Nephron progenitor cell (in vitro differentiated cells): ENCODE measurements at regions not wholly inside any gene's neighbourhood (a gene's known extent, or its start where the extent isn't known, plus 50 kb on each side); places are given as distances from the start of the nearest gene placed in this dataset.

Experiments used
- DNase-seq: peaks from one replicate; pipeline ENCODE4 v3.0.0; 2021
- H3K27ac Mint-ChIP-seq: 2 replicates; pipeline ENCODE4 v1.8.0; 2021; ENCODE audit warnings: mild to moderate bottlenecking, moderate library complexity, mixed read lengths
- H3K27me3 Mint-ChIP-seq: 2 replicates; pipeline ENCODE4 v1.8.0; 2021; ENCODE audit warnings: mild to moderate bottlenecking, low read depth, mixed read lengths; ENCODE audit not compliant: poor library complexity
- H3K36me3 Mint-ChIP-seq: 2 replicates; pipeline ENCODE4 v1.8.0; 2021; ENCODE audit warnings: low read depth, mixed read lengths
- H3K4me1 Mint-ChIP-seq: 2 replicates; pipeline ENCODE4 v1.8.0; 2021; ENCODE audit warnings: mixed read lengths
- H3K4me3 Mint-ChIP-seq: 2 replicates; pipeline ENCODE4 v1.8.0; 2021; ENCODE audit warnings: mild to moderate bottlenecking, moderate library complexity, mixed read lengths
- H3K9me3 Mint-ChIP-seq: 2 replicates; pipeline ENCODE4 v1.8.0; 2021; ENCODE audit warnings: mild to moderate bottlenecking, moderate library complexity, mixed read lengths
- CTCF ChIP-seq: fragments of 200-600 bp; sonication (generic); IDR thresholded peaks from 2 replicates; pipeline ENCODE4 v1.5.0; 2021; ENCODE audit warnings: antibody characterized with exemption

- no peaks in the 10 kb centered on the region for H3K36me3 Mint-ChIP-seq
- no peak for TF ChIP-seq CTCF
- peaks cover 3% of the 10 kb centered on the region for H3K9me3 Mint-ChIP-seq
- DNase-seq, result no peak
- no peaks in the 10 kb centered on the region for H3K4me1 Mint-ChIP-seq
- no peak overlapping the region for H3K27ac Mint-ChIP-seq
- H3K27me3 Mint-ChIP-seq, result no peaks in the 10 kb centered on the region
- no peak overlapping the region for H3K4me3 Mint-ChIP-seq
These were observed 77.3 kb upstream of the KCNH7 start for GRCh38 chr2:162915858-162916257.

DNA sequence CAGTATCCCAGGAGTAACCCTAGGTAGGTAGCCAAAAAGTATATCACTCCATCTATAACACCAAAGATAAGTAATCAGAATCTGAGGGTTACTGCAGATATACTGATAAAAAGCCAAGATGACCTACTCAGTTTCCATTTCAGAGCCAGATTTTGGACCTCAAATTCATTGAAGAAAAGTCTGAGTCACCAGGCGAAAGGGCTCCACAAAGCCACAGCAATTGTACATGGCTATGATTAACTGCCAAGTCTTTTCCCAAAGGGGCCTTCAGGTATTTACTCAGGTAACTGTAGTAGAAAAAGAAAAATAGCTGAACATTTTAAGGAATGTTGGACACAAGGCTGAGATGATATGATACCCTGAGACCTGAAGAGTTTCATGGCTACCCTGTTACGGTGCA, 75.6 kb upstream of the KCNH7 start:
- peaks cover 3% of the 10 kb centered on the region for H3K9me3 Mint-ChIP-seq
- TF ChIP-seq CTCF, result no peak
- no peaks in the 10 kb centered on the region for H3K27me3 Mint-ChIP-seq
- H3K27ac Mint-ChIP-seq, result no peak overlapping the region
- H3K36me3 Mint-ChIP-seq, result no peaks in the 10 kb centered on the region
- no peak for DNase-seq
- no peaks in the 10 kb centered on the region for H3K4me1 Mint-ChIP-seq
- H3K4me3 Mint-ChIP-seq, result no peak overlapping the region

DNA sequence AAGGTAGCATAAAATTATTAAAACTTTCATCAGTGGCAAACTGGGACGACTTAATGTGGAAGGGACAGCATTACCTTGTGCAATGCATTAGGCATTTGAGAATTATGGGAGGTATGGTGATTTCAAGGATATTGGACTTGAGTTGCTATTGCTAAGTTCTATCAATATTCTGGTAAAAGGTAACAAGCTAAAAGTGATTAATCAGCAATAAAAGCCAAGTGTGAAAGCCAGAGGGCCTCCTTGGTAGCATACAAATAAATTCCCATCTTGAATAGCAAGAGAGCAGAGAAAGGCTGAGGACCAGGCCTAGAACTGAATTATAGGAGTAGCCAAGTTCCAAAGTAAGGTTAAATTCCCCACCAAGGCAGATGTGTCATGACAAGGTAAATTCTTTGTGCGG, 74.2 kb upstream of the KCNH7 start:
- TF ChIP-seq CTCF, result no peak
- no peaks in the 10 kb centered on the region for H3K36me3 Mint-ChIP-seq
- DNase-seq, result no peak
- no peak overlapping the region for H3K4me3 Mint-ChIP-seq
- peaks cover 3% of the 10 kb centered on the region for H3K9me3 Mint-ChIP-seq
- no peaks in the 10 kb centered on the region for H3K4me1 Mint-ChIP-seq
- H3K27ac Mint-ChIP-seq, result no peak overlapping the region
- no peaks in the 10 kb centered on the region for H3K27me3 Mint-ChIP-seq

GRCh38 chr2:162908567-162908966, 70.0 kb upstream of the KCNH7 start:
- Mint-ChIP-seq H3K4me3 (no peak overlapping the region), H3K9me3 (no peaks in the 10 kb centered on the region), H3K36me3 (no peaks in the 10 kb centered on the region), H3K27me3 (no peaks in the 10 kb centered on the region), H3K27ac (no peak overlapping the region), H3K4me1 (no peaks in the 10 kb centered on the region)
- TF ChIP-seq CTCF, result no peak
- no peak for DNase-seq

DNA sequence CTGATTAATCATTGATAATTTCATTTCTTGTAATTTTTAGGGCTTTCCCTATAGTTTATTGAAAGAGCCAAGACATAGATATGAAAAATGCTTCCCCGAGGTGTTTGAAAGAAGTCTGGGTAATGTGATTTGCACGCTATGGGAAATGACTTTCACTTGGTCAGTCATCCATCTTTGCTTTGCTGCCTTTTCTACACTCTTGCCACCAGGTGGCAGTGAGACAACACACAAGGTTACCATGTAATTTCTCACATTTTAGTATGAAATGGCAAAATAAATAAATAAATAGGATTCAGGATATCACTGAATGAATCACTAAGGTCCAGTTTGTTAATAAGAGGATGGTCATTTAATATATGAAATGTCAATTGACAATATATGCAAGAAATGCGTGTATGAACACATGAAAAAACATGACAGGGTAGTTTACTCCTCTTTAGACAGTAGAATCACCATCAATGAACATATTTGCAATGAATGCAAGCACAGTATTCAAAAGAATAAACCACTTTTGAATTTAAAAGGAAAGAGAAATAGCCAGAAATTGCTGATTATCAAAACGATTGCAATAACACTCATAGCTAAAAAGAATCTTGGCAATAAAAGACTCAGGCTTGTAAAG, 52.2 kb upstream of the KCNH7 start:
- H3K27ac Mint-ChIP-seq, result no peak overlapping the region
- H3K9me3 Mint-ChIP-seq, result no peaks in the 10 kb centered on the region
- TF ChIP-seq CTCF, result peak; percentile 80
- H3K27me3 Mint-ChIP-seq, result peaks cover 2% of the 10 kb centered on the region
- DNase-seq, result peak; percentile 31
- no peak overlapping the region for H3K4me3 Mint-ChIP-seq
- no peaks in the 10 kb centered on the region for H3K36me3 Mint-ChIP-seq
- H3K4me1 Mint-ChIP-seq, result no peaks in the 10 kb centered on the region

- DNase-seq, result no peak
- H3K27me3 Mint-ChIP-seq, result no peaks in the 10 kb centered on the region
- no peaks in the 10 kb centered on the region for H3K9me3 Mint-ChIP-seq
- no peaks in the 10 kb centered on the region for H3K36me3 Mint-ChIP-seq
- no peaks in the 10 kb centered on the region for H3K4me1 Mint-ChIP-seq
- no peak for TF ChIP-seq CTCF
- no peak overlapping the region for H3K27ac Mint-ChIP-seq
- no peak overlapping the region for H3K4me3 Mint-ChIP-seq
These were observed 50.1 kb upstream of the KCNH7 start for GRCh38 chr2:162888652-162889051.
